Activated CD4-positive, alpha-beta T cell treated with anti-CD3 and anti-CD28 coated beads, Interleukin-2, amount 50 U/mL, for 24 hours (primary cell): ENCODE measurements at regions not wholly inside any gene's neighbourhood (a gene's known extent, or its start where the extent isn't known, plus 50 kb on each side); places are given as distances from the start of the nearest gene placed in this dataset.

Source experiments
- DNase-seq, 2 donors: peaks; one replicate each; pipeline ENCODE4 v3.0.0-alpha.2; 2020; ENCODE audit warnings: low read depth in 1 of 2, low spot score in 1 of 2

GRCh38 chr18:24979235-24979634 lies 372.7 kb downstream of the ZNF521 start:
- no peak for DNase-seq

GRCh38 chr18:24982831-24983230 lies 369.1 kb downstream of the ZNF521 start:
- DNase-seq = no peak

DNA sequence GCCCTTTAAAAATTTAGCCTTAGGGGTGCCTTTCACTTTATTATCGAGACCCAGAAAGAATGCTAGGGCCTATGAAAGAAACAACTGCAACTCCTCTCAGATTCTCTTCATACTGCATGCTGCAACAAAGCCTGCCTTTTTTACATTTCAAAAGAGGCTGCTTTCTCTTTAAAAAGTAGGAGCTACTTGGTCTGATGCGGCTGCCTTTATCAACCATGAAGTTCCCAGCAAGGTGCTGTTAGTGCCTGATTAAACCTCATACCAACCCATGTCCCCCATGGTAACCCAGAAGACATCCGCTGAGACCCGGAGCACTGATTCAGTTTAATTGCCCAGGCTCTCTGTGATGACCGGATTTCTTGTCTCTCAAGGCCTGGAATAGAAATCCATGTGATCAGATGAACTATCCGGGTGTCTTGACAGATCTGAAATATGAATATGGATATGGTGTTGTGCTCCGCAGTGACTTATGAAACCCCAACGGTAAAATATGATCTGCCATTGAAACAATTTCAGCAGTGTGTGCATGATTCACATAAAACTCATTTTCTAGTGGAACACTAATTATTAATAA lies 368.3 kb downstream of the ZNF521 start:
- no peak for DNase-seq

DNA sequence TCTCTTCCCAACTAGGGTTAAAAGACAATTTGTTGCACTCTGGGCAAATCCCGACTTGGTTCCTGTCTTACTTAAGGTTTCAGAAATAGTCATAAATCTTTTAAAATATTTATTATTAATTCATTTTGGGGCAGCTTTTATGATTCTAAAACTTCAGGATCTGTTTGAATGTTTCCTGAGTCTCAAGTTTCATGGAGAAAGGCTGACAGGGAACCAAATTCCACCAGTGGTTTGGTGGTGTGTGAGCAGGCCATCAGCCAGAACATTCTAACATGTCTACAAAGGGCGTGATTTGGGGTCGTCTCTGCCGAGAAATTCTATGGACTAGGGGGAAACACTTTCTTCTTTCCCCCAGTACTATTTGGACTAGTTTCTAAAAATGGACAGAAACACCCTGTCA lies 366.4 kb downstream of the ZNF521 start:
- DNase-seq = no peak

DNA sequence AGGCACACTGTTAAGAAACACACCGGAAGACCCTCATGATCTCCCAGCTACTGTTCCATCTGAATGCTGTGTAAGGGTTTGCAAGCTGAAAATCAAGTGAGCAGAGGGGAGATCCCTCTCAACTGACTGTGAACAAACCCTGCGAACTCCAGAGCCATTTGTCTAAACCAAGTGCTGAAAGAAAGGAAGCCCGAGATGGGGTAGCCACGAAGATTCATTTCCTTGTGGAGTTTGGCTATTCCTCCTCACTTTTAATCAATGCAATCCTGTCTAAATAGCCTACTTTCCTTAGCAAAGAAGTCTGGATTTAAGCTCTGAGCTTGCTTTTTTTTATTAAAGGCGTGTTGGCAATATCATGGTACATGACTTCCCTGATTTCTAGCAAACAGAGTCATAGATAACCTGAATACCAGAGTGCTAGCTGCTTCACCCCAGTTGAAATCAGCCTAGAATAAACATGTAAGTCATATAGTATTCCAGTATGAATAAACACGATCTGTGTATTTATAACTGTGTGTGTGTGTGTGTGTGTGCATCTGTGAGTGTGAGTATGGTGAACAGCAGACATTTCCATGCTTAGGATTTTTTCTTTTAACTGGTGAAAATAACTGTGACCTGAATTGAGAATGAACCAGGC lies 365.2 kb downstream of the ZNF521 start:
- no peak for DNase-seq

DNA sequence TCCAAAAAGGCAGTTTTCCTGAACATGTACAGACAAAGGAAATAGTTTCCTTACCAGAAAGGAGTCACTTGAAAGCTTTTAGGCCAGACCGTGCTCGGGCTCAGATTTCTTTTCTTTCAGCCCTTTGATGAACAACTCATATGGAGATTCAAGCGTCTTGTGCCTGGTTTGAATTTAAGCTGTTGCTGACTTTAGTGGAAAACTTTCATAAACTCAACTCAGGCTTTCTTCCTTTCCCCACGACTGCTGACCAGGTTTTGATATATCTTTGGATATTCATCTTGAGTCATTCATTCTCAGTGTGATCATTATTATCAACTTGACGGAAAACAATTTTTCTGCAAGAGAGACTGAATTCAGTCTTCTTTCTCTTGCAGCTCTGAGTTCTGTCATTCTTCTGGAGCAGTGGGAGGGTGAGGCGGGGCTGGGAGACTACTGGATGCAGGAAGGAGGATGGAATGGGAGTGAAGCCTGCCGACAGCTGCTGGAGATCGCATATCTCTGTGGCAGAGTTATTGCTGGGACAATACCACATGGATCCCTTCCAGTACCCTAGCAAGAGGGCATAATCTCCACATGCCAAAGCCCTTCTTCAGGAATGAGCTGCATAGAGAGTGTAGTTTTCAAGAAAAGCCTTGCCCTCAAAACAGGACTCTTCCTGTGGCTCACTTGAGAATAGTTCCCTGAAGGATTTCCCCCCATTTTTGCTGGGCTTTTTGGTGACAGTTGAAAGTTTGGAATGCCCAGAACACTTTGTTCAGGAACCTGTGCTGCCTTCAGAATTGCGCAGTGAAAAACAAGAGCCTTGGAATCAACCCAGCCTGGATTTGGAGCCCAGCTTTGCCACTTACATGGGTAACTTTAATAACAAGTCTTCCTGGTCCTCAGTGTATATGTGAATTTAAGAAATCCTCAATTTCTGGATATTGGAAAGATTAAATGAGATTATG lies 364.4 kb downstream of the ZNF521 start:
- no peak for DNase-seq

DNA sequence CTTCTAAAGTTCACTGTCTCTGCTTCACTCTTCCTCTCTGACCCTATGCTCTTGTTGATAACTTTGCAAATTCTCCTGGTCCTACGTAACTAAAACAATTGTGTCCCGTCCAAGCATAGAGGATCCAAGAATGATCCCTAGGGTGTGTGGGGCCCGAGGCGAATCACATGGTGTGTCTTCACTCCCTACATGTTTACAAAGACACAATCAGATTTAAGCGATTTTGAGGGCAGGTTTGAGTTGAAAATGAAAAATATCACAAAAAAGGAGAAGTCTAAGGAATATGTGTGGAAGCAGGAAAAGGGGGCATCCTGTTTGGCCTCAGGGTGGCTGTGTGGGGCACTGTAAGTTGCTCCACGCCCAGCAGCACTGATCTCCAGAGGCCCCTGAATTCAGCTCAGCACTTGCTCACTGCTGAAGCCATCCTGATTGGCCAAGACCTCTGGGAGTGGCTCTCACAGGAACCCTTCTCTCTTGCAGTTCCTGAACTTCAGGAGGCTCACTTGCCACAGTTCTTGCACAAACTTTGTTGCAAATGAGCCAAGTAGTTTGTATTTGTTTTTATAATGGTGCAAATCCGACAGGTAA lies 363.6 kb downstream of the ZNF521 start:
- DNase-seq = no peak

GRCh38 chr18:24989760-24990593 lies 362.0 kb downstream of the ZNF521 start:
- no peak for DNase-seq

GRCh38 chr18:24990671-24991134 lies 361.3 kb downstream of the ZNF521 start:
- no peak for DNase-seq

DNA sequence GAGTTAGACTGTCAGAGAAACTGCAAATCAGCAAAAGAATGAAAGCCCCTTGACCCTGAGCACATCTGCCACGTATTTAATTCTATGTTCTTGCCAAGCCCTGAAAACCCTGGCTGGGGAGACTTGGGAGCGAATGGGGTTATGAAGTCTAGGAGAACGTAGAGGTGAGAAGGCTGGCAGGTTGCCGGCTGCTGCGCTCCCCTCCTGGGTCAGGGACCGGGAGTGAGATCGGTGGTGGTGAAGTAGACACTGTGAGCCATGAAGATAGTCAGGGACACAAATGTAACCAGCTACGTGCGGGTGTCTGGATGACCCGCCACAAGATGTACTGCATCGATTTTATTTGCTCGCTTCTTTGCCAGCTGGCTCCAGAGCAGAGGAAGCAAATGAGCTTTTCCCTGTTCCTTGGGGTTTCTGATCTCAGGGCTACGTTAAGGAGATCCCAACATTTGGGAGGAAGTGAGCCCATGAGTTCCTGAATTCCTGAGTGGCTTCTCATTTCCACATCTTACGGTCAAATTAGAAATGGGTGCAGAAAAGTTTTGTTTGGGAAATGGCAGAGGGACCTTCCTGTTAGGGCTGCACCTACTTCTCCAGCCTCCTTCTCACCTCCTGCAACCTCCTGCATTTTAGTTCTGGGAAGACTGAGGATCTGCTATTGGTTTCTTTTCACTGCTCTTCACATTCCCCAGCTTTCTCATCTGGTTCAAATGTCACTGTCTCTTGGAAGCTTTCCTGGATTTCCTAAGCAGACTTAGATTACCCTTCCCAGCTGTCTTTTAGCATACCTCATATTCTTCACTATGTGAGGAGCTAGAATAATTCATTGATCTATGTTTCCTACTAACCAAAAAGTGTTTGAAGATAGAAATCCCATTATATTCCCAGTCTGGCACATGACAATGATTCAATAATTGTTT lies 360.6 kb downstream of the ZNF521 start:
- DNase-seq = no peak

DNA sequence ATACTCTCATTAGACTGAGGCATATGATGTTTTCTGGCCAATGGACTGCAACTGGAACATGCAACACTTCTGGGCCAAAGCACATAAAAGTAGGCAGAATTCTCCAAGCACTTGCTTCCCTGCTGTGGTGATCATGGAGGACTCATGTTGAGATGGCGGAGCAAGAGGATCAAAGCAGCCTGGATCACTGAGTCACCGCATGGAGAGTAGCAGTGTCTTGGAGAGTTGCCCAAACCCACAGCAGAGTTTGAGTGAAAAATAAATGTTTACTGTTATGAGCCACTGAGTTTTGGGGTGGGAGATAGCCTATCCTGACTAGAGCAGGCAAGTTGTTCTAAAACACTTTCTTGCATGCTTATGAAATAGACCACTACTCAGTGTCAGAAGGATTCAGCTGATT lies 359.5 kb downstream of the ZNF521 start:
- DNase-seq = no peak

DNA sequence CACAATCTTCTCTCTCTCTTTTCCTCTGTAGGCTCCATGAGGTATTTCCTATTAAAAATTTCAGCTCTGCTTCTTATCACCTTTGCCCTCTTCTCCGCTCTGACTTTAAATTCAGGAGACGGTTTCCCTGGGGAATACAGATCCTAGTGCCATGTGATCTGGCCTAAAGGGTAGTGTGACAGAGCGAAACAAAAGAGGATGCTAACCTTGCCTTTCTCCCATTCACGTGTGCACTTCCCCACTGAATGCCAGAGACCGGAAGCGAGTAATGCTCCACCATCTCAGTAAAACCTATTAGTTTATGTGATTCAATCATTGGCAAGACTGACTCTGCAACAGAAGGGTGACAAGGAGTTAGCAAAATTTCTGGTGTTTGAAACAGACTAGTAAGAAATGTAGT lies 358.3 kb downstream of the ZNF521 start:
- no peak for DNase-seq

GRCh38 chr18:24995056-24995455 lies 356.9 kb downstream of the ZNF521 start:
- DNase-seq = no peak

DNA sequence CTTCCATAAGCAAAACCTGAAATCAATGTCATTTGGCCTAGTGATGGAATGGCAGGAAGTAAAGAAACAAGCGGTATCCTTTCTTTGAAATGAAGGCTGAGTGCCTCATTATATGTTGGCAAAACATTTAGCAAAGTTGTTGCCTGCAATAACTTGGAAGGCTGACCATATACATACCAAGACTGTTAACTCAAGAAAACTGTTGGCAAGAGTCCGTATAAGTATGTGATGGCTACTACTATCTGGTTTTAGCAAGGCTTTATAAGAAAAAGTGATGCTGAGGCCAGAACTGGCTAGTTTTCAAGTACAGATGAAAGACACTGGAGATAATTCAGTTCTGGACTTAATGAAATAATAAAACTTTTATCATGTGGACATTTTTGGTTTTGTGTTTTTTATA lies 356.2 kb downstream of the ZNF521 start:
- no peak for DNase-seq

- no peak for DNase-seq
Measured at GRCh38 chr18:24999650-25000267, 352.2 kb downstream of the ZNF521 start.

GRCh38 chr18:25001803-25002202 lies 350.2 kb downstream of the ZNF521 start:
- no peak for DNase-seq

GRCh38 chr18:25005541-25006403 lies 346.2 kb downstream of the ZNF521 start:
- DNase-seq = no peak

GRCh38 chr18:25010623-25011374 lies 341.2 kb downstream of the ZNF521 start:
- no peak for DNase-seq
